GM12878 (cell line): ENCODE measurements at regions not wholly inside any gene's neighbourhood (a gene's known extent, or its start where the extent isn't known, plus 50 kb on each side); places are given as distances from the start of the nearest gene placed in this dataset.

Experiments
- ATAC-seq: fragments of 200-7000 bp; cut with Tn5 transposase; 3 replicates; pipeline ENCODE4 v1.9.1; 2020; ENCODE audit warnings: mild to moderate bottlenecking, moderate library complexity
- BruUV-seq: library from RNA; stranded (reverse); fragments of 400-500 nt; replicated peaks from 2 replicates; lab custom pipeline; 2021; lab: Mats Ljungman, UMichigan
- CTCF ChIA-PET: fragments of 300-600 bp; sonication (Branson Sonifier 250); formaldehyde crosslinking; extraction: SDS; loops from one replicate; lab custom pipeline; 2021; ENCODE audit warnings: inconsistent platforms; lab: Yijun Ruan, JAX
- POLR2A ChIA-PET: fragments of 350-600 bp; formaldehyde crosslinking; extraction: SDS; loops from one replicate; lab custom pipeline; 2021; ENCODE audit warnings: inconsistent platforms; lab: Charles Lee
- RAD21 ChIA-PET: fragments of 300-600 bp; sonication (Branson Sonifier 250); formaldehyde crosslinking; loops from one replicate; lab custom pipeline; 2023; ENCODE audit warnings: antibody characterized with exemption; ENCODE audit not compliant: unreplicated experiment; lab: Charles Lee
- SMC1A ChIA-PET: fragments of 300-600 bp; sonication (Branson Sonifier 250); formaldehyde crosslinking; loops from one replicate; lab custom pipeline; 2023; ENCODE audit not compliant: unreplicated experiment, uncharacterized antibody; lab: Charles Lee
- DNase-seq: peaks from one replicate; pipeline ENCODE4 v3.0.0-alpha.2; 2011; ENCODE audit warnings: low read depth, low spot score
- FAIRE-seq: peaks from 3 replicates; lab custom pipeline; 2011; peaks lifted over from hg19 to GRCh38; lab: Jason Lieb, UNC
- H2AFZ ChIP-seq: 2 replicates; pipeline ENCODE4 v1.6.0; 2011; ENCODE audit warnings: low read depth, low read length, control low read depth; ENCODE audit not compliant: control insufficient read depth
- H3K27ac ChIP-seq: 2 replicates; pipeline ENCODE4 v1.5.1; 2011; ENCODE audit warnings: control low read depth; ENCODE audit not compliant: control insufficient read depth, insufficient read depth
- H3K27me3 ChIP-seq, 2 experiments: replicated peaks in 1 of 2; 2 replicates each; pipeline versions ENCODE4 v1.6.0 to v1.6.1; 2011; ENCODE audit warnings: low read length in 1 of 2; ENCODE audit not compliant: control insufficient read depth in 2 of 2, insufficient read depth in 2 of 2
- H3K36me3 ChIP-seq, 2 experiments: 2 replicates each; pipeline ENCODE4 v1.5.1; 2011; ENCODE audit warnings: low read length in 1 of 2; ENCODE audit not compliant: control insufficient read depth in 2 of 2, insufficient read depth in 2 of 2
- H3K4me1 ChIP-seq: 2 replicates; pipeline ENCODE4 v1.6.1; 2011; ENCODE audit warnings: mild to moderate bottlenecking, low read length, moderate library complexity, mixed read lengths; ENCODE audit not compliant: control insufficient read depth, insufficient read depth
- H3K4me2 ChIP-seq: 2 replicates; pipeline ENCODE4 v1.6.0; 2011; ENCODE audit warnings: control low read depth; ENCODE audit not compliant: control insufficient read depth, insufficient read depth
- H3K4me3 ChIP-seq: fragments of 200-600 bp; sonication (generic); 2 replicates; pipeline ENCODE4 v1.5.1; 2016
- H3K79me2 ChIP-seq: 2 replicates; pipeline ENCODE4 v1.6.0; 2011; ENCODE audit warnings: low read length; ENCODE audit not compliant: control insufficient read depth, insufficient read depth
- H3K9ac ChIP-seq: 2 replicates; pipeline ENCODE4 v1.8.0; 2011; ENCODE audit warnings: low read length, control low read depth, mixed read lengths; ENCODE audit not compliant: control insufficient read depth, insufficient read depth
- H3K9me3 ChIP-seq: replicated peaks from 3 replicates; pipeline ENCODE4 v1.5.1; 2011; ENCODE audit warnings: mild to moderate bottlenecking, low read length; ENCODE audit not compliant: control insufficient read depth, insufficient read depth
- H4K20me1 ChIP-seq: 2 replicates; pipeline ENCODE4 v1.6.0; 2011; ENCODE audit not compliant: control insufficient read depth, insufficient read depth
- CBFB ChIP-seq: IDR thresholded peaks from 2 replicates; pipeline ENCODE4 v1.6.1; 2016; ENCODE audit warnings: antibody characterized with exemption, low read depth
- DPF2 ChIP-seq: fragments of 450-650 bp; IDR thresholded peaks from 2 replicates; pipeline ENCODE4 v1.6.1; 2017; ENCODE audit warnings: mild to moderate bottlenecking
- KLF5 ChIP-seq: fragments of 450-650 bp; IDR thresholded peaks from 2 replicates; pipeline ENCODE4 v1.6.1; 2014; ENCODE audit warnings: mild to moderate bottlenecking; ENCODE audit not compliant: partially characterized antibody
- NFXL1 ChIP-seq: fragments of 450-650 bp; IDR thresholded peaks from 2 replicates; pipeline ENCODE4 v1.6.1; 2017; ENCODE audit warnings: antibody characterized with exemption, mild to moderate bottlenecking, borderline replicate concordance
- NRF1 ChIP-seq: conservative IDR thresholded peaks from 2 replicates; pipeline ENCODE4 v1.6.1; 2011; ENCODE audit warnings: mild to moderate bottlenecking, low read depth, low read length, improper control_type of control experiment
- RB1 ChIP-seq: fragments of 450-650 bp; formaldehyde crosslinking; IDR thresholded peaks from 2 replicates; pipeline ENCODE4 v1.6.1; 2017; ENCODE audit warnings: mild to moderate bottlenecking, borderline replicate concordance
- WGBS: methylation state at CpG from one replicate; pipeline ENCODE4 v1.1.6; 2016; ENCODE audit warnings: low lambda C conversion rate; ENCODE audit not compliant: insufficient replicate concordance, insufficient coverage; ENCODE audit errors: missing lambda C conversion rate; 5-methylcytosine and 5-hydroxymethylcytosine counted together
- in situ Hi-C: fragments of 300-500 bp; cut with MboI; formaldehyde crosslinking; loops from 9 replicates; pipeline ENCODE4 v1.14.3; 2018; ENCODE audit warnings: mixed read lengths
- intact Hi-C: fragments of 100-400 bp; cut with micrococcal nuclease; formaldehyde crosslinking; loops from one replicate; pipeline ENCODE4 v1.14.2; 2022; ENCODE audit not compliant: unreplicated experiment
- TF ChIP-seq, protein P1 (sequence below): fragments of 450-650 bp; IDR thresholded peaks from 2 replicates; pipeline ENCODE4 v1.6.1; 2017; ENCODE audit warnings: mild to moderate bottlenecking, low read depth, inconsistent platforms; ENCODE audit not compliant: poor library complexity, severe bottlenecking

DNA sequence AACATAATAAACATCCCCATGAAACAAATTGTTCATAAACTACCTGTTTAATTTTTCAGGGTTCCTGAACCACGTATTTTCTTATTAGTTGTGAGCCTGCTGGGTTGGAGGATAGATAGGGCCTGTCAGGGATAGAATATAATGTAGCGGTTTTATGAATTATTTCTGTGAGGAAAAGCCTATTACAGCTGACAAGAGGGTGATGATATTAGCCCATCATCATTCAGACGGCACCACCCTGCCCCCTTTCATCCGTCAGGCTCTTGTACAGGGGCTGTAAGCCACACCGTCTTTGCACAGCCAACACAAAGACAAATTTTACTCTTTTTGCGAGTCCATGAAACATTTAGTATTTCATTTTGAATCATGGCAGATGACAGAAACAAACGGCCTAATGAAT, 335.3 kb upstream of the TMCO5A start:
- no peaks in the 10 kb centered on the region for H3K79me2 ChIP-seq
- in situ Hi-C loops = no loop called here
- no peaks in the 10 kb centered on the region for H4K20me1 ChIP-seq
- H3K9ac ChIP-seq = no peak overlapping the region
- H3K9me3 ChIP-seq = no peaks in the 10 kb centered on the region
- TF ChIP-seq RB1 (no peak), NFXL1 (no peak), NRF1 (no peak), CBFB (no peak), DPF2 (no peak), KLF5 (no peak)
- TF ChIP-seq, protein P1, sequence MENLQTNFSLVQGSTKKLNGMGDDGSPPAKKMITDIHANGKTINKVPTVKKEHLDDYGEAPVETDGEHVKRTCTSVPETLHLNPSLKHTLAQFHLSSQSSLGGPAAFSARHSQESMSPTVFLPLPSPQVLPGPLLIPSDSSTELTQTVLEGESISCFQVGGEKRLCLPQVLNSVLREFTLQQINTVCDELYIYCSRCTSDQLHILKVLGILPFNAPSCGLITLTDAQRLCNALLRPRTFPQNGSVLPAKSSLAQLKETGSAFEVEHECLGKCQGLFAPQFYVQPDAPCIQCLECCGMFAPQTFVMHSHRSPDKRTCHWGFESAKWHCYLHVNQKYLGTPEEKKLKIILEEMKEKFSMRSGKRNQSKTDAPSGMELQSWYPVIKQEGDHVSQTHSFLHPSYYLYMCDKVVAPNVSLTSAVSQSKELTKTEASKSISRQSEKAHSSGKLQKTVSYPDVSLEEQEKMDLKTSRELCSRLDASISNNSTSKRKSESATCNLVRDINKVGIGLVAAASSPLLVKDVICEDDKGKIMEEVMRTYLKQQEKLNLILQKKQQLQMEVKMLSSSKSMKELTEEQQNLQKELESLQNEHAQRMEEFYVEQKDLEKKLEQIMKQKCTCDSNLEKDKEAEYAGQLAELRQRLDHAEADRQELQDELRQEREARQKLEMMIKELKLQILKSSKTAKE = no peak
- FAIRE-seq = no peak
- no peak overlapping the region for H2AFZ ChIP-seq
- no peaks in the 10 kb centered on the region for H3K27me3 ChIP-seq
- ChIA-PET CTCF (no interaction called here), RAD21 (no interaction called here), POLR2A (no interaction called here), SMC1A (no interaction called here)
- intact Hi-C loops = loop anchor here (10.0 kb wide), 1 partner anchor 166 kb away; no protein-coding TSS in a partner anchor
- no peak overlapping the region for H3K27ac ChIP-seq
- H3K4me3 ChIP-seq = no peak overlapping the region
- no peaks in the 10 kb centered on the region for H3K4me1 ChIP-seq
- no peaks in the 10 kb centered on the region for H3K36me3 ChIP-seq
- no peak for DNase-seq
- BruUV-seq = no TSS peak
- no peak overlapping the region for H3K4me2 ChIP-seq
- ATAC-seq = no peak
- 24% methylated on average over 7 of the region's 7 CpGs for WGBS
